GM21367 (cell line): ENCODE measurements at regions not wholly inside any gene's neighbourhood (a gene's known extent, or its start where the extent isn't known, plus 50 kb on each side); places are given as distances from the start of the nearest gene placed in this dataset.

ENCODE experiments used
- ATAC-seq: cut with Tn5 transposase; IDR thresholded peaks from one replicate; pipeline ENCODE4 v1.9.1; 2021; ENCODE audit not compliant: unreplicated experiment

DNA sequence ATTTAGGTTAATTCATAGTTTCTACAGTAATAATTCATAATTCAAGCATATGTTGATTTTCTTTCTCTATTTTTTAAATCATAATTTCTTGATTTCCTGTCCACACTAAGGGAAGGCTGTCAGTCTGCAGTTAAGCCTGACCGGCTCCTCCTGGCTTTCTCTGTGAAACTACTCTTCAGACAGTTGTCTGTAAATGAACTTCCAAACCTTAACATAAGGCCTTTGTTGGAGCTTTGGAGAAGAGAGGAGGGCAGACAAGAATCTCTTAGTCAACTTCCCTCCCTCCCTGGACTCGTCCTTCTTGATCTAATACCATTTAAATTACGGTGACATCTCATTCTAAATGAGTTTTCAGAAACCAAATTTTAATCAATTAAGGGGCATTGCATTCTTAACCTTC is 404.1 kb upstream of the ST6GAL2 start:
- ATAC-seq, result no peak

DNA sequence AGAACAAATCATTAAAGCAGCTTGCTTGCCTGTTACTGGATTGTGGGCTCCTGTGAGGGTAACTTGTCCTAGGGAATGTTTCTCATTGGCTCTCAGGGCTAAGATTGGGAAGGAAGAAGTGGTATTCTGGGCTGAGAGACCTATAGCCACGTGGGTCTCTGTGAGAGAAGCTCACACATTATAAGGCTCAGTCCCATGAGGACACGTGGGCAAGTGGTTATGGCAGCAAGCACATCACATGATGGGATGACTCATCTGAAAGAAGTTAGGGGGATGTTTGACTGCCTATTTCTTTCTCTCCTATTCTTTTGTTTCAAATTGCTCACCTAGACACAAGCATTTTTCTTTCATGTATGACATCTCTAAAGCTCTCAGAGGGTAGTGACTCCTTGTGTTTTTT is 418.0 kb upstream of the ST6GAL2 start:
- ATAC-seq, result no peak

GRCh38 chr2:107305966-107306365 is 420.0 kb upstream of the ST6GAL2 start:
- no peak for ATAC-seq

DNA sequence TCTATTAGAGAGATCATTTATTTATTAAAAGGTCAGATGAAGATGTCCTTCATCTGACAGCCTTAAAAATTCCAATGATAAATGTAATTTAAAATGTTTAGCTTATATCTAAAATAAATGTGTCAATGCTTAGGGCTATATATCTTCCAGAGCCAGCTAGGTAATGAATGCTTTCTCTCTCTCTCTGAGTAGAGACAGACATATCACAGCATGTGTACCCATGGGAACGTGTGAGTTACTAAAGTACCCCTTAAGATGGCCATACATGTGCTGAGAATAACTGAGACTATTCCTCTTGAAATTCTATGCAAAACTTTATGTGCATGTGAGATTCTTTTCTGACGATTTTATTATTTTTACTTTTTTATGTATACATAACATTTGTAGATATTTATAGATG is 420.9 kb upstream of the ST6GAL2 start:
- ATAC-seq, result no peak

- no peak for ATAC-seq
Measured at GRCh38 chr2:107308835-107309234, 422.9 kb upstream of the ST6GAL2 start.

DNA sequence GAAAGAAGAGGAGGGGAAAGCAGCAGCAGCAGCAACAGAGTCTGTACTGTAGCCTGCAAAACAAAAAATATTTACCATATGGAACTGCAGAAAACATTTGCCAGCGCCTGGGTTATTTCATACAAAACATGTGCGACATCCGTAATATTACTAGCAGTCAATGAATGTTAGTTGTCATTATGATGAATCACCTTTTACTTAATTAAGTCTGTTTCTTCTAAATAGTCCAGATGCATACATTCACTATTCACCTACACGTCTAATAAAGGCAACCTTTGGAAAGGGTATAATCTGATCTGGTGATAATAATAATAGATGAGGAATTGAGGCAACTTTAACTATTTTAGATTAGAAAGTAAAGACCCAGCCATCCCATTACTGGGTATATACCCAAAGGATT is 426.3 kb upstream of the ST6GAL2 start:
- no peak for ATAC-seq

- no peak for ATAC-seq
Measured at GRCh38 chr2:107313316-107313715, 427.3 kb upstream of the ST6GAL2 start.

- ATAC-seq, result no peak
Measured at GRCh38 chr2:107320881-107321280, 434.9 kb upstream of the ST6GAL2 start.

DNA sequence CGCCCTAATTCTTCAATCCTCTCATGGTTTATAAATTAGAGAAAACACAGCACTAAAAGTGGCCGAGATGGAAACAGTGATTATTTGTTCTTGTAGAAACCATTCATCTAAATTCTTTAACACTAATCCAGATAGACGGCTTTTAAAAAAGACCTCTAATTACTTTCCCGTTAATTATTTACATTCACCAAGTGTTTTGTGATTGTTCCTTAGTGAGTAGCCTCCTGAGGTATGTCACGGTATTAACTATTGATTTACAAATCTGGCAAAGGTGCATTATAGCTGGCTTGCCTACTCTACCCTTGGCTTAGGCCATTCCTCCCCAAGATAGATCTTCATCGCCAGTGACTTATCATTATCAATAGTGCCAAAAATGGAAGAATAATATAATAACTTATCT is 436.4 kb upstream of the ST6GAL2 start:
- no peak for ATAC-seq

DNA sequence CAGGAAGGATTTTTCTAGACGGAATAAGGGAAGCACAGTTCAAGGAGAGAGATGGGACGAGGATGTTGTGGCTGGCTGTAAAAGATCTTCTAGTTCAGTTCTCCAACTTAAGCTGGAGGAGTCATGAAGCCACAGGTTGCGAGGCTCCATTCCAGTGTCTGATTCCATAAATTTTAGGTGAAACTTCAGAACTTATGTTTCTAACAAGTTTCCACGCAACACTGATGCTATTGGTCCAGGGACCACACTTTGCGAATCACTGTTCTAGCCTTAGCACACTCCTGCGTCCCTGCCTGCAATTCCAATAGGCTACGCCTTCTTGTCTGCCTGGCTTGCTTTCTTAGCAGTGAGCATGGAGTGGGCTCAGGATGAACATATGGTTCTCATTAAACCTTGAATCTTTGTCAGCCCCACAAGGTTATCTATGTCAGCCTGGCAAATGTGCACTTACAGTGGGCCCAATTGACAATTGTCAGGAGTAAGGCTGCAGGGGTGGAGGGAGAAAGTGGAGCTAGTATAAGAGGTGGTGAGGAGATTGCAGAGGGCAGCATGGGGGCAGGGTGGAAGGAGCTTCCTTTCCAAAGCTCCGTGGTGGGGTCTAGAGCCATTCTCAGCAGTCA is 438.1 kb upstream of the ST6GAL2 start:
- no peak for ATAC-seq

DNA sequence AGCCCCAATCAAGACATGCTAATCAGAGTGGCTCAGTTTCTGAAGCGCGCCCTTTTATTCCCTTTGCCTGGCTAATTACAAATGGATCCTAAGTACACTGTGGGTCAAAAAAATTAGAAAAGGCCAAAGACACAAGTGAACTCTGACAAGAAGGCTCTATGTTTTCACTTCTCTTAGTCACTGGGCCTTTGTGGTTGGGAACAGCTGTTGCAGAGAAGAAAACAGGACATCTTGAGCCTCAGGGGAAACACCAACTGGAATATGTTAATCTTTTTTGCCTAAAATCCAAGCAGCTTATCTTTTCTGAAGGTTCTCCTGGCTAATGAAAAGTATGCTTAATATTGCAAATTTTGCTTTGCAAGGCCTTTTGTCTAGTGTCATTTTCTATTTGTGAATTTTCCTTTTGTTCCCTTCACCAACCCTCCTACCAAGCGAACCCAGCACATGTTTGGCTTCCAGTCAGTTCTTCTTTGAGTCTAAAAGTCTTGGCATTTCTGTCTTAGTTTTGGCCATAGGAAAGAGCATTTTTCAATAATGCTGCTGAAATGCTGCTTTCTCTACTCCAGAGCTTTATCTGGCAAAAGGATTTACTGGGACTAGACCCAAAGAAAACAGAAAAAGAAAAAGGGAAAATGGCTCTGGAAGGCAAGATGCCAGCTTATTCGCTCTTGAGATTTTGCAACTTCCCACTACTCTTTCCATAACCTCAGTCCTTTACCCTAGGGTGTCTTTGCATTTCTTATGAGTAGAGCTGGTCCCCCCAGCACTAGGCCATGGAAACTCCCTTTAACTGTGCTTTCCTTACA is 440.2 kb upstream of the ST6GAL2 start:
- no peak for ATAC-seq

- no peak for ATAC-seq
Measured at GRCh38 chr2:107334306-107334705, 448.3 kb upstream of the ST6GAL2 start.

- no peak for ATAC-seq
Measured at GRCh38 chr2:107336526-107336925, 450.6 kb upstream of the ST6GAL2 start.

DNA sequence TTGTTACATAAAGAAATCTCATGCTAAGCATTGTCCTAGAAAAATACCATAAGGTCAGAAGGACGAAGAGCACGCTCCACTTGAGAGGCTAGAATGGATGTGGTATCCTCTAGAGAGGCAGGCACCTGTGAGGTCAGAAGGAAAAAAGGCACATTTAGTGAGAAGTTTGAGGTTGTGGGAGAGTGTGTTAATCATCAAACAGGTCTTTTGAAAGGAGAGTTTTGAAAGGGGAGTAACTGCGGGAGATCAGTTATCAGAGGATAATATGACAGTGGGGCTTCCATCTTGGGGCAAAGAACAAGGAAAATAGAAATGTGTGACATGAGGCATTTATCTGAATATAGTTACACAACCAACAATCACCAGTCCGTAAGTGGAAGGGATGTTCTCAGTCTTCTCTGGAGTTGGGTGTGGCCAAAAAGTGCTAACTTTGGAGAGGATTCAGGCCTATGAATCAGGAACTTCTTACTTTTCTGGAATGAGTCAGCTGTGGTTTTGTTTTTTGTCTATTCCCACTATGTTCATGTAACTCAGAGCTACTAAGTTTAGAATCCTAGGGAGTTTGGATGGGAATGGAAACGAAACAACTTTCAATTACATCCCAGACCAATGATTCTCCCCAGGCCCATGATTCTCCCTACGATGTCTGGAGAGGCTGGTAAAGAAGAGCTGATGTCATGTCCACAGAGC is 451.4 kb upstream of the ST6GAL2 start:
- ATAC-seq, result no peak

- ATAC-seq, result no peak
Measured at GRCh38 chr2:107338059-107338458, 452.1 kb upstream of the ST6GAL2 start.

GRCh38 chr2:107338571-107338970 is 452.6 kb upstream of the ST6GAL2 start:
- ATAC-seq, result no peak

GRCh38 chr2:107340955-107341354 is 455.0 kb upstream of the ST6GAL2 start:
- ATAC-seq, result no peak

DNA sequence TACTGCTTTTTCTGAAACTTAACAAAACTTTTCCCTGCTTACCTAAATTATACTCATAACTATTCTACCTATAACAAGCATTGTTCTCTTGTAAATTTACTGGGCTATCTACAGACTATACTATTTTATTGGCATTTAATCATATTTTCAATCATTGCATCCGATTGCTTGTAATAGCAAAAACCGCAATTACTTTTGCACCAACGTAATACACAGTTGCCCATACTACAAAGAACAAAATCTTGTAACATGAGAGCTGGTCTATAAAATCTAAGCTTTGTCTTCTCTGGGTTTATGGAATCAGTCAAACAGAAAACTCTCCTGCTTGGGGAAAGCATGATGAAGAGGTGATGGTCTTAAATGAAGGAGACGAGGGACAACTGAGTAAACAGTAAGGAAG is 463.4 kb upstream of the ST6GAL2 start:
- ATAC-seq, result no peak

- no peak for ATAC-seq
Measured at GRCh38 chr2:107354175-107354574, 468.2 kb upstream of the ST6GAL2 start.

- ATAC-seq, result no peak
Measured at GRCh38 chr2:107358362-107358761, 468.3 kb upstream of the RGPD4 start.

DNA sequence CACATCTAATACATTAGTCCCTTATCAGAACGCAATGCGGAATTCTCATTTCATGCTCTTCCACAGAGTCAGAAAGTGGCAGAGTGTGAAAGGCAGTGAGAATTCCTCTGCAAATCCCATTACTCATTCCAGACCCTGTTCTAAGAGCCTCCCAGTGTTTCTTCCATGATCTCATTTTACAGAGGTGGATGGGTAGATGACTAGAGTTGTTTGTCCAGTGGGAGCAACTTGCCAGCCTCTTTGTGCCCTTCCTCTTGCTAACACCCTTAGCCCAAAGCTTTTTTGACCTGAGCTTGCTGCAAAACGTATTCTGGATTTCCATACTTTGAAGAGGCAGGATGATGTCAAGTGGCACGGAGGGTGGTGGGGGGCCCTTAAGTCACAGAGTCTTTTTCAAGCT is 467.7 kb upstream of the RGPD4 start:
- no peak for ATAC-seq

GRCh38 chr2:107361751-107362381 is 464.8 kb upstream of the RGPD4 start:
- ATAC-seq, result no peak
